ENCODE measurements at regions not wholly inside any gene's neighbourhood (a gene's known extent, or its start where the extent isn't known, plus 50 kb on each side); places are given as distances from the start of the nearest gene placed in this dataset.

GRCh38 chr5:144913661-144914060 is 743.0 kb downstream of the KCTD16 start:
- no peak for TF ChIP-seq CTCF (conservative IDR thresholded peaks at IDR 0.05; ENCODE audit: low read depth, low read length)
- no peak for TF ChIP-seq EZH2 (IDR thresholded peaks at IDR 0.05; ENCODE audit: borderline replicate concordance, low read depth, low read length, poor library complexity, severe bottlenecking)

Measured in A673 (cell line).